IMR-90 (cell line): ENCODE measurements at regions not wholly inside any gene's neighbourhood (a gene's known extent, or its start where the extent isn't known, plus 50 kb on each side); places are given as distances from the start of the nearest gene placed in this dataset.

ENCODE experiments used
- ATAC-seq: fragments of 200-7000 bp; cut with Tn5 transposase; 2 replicates; pipeline ENCODE4 v1.9.1; 2020; ENCODE audit warnings: low read depth, mild to moderate bottlenecking, moderate library complexity
- BruUV-seq: library from RNA; stranded (reverse); fragments of 400-500 nt; replicated peaks from 2 replicates; lab custom pipeline; 2021; lab: Mats Ljungman, UMichigan
- CTCF ChIA-PET: fragments of 300-600 bp; formaldehyde crosslinking; extraction: SDS; loops from one replicate; lab custom pipeline; 2021; ENCODE audit warnings: antibody characterized with exemption; lab: Yijun Ruan, JAX
- POLR2A ChIA-PET: fragments of 300-600 bp; sonication (Branson Sonifier 250); formaldehyde crosslinking; loops from one replicate; lab custom pipeline; 2022; ENCODE audit warnings: antibody characterized with exemption; ENCODE audit not compliant: unreplicated experiment; lab: Charles Lee
- DNase-seq: peaks from one replicate; pipeline ENCODE4 v3.0.0; 2013
- H2AFZ ChIP-seq: replicated peaks from 2 replicates; pipeline ENCODE3; 2013; ENCODE audit warnings: low read length, mild to moderate bottlenecking; ENCODE audit not compliant: poor library complexity
- H2AK5ac ChIP-seq: 2 replicates; pipeline ENCODE4 v1.6.1; 2013; ENCODE audit warnings: low read depth, low read length, inconsistent platforms
- H2AK9ac ChIP-seq: replicated peaks from 2 replicates; pipeline ENCODE3; 2013; ENCODE audit warnings: mild to moderate bottlenecking, low read depth, low read length, moderate library complexity; ENCODE audit not compliant: poor library complexity
- H2BK120ac ChIP-seq: 2 replicates; pipeline ENCODE4 v1.6.1; 2013; ENCODE audit warnings: low read depth, low read length, inconsistent platforms
- H2BK15ac ChIP-seq: 3 replicates; pipeline ENCODE4 v1.6.1; 2013; ENCODE audit warnings: low read depth, low read length, inconsistent platforms
- H2BK20ac ChIP-seq: 2 replicates; pipeline ENCODE4 v1.6.1; 2013; ENCODE audit warnings: low read depth, mild to moderate bottlenecking, inconsistent platforms, low read length, moderate library complexity
- H2BK5ac ChIP-seq: 2 replicates; pipeline ENCODE4 v1.6.1; 2013; ENCODE audit warnings: mild to moderate bottlenecking, low read depth, low read length, inconsistent platforms; ENCODE audit not compliant: poor library complexity, severe bottlenecking
- H3K14ac ChIP-seq: replicated peaks from 2 replicates; pipeline ENCODE4 v1.6.1; 2013; ENCODE audit warnings: low read depth, low read length, inconsistent platforms
- H3K18ac ChIP-seq: 2 replicates; pipeline ENCODE4 v1.6.1; 2013; ENCODE audit warnings: low read depth, low read length, control low read depth
- H3K23ac ChIP-seq: 2 replicates; pipeline ENCODE4 v1.6.1; 2013; ENCODE audit warnings: low read depth, low read length, inconsistent platforms
- H3K27ac ChIP-seq: 2 replicates; pipeline ENCODE4 v1.5.1; 2013; ENCODE audit warnings: mild to moderate bottlenecking, control low read depth, low read length; ENCODE audit not compliant: insufficient read depth
- H3K27me3 ChIP-seq: 2 replicates; pipeline ENCODE4 v1.6.1; 2013; ENCODE audit warnings: low read length; ENCODE audit not compliant: control insufficient read depth, insufficient read depth
- H3K36me3 ChIP-seq: 2 replicates; pipeline ENCODE4 v1.6.1; 2013; ENCODE audit warnings: low read length, mixed read lengths; ENCODE audit not compliant: control insufficient read depth, insufficient read depth
- H3K4ac ChIP-seq: 2 replicates; pipeline ENCODE4 v1.6.1; 2013; ENCODE audit warnings: low read depth, low read length, inconsistent platforms
- H3K4me1 ChIP-seq: 2 replicates; pipeline ENCODE4 v1.6.1; 2013; ENCODE audit warnings: low read length, mixed read lengths; ENCODE audit not compliant: control insufficient read depth, insufficient read depth
- H3K4me2 ChIP-seq: 2 replicates; pipeline ENCODE4 v1.6.1; 2013; ENCODE audit warnings: low read depth, mild to moderate bottlenecking, control low read depth, low read length, moderate library complexity
- H3K4me3 ChIP-seq: 2 replicates; pipeline ENCODE4 v1.5.1; 2013; ENCODE audit warnings: low read depth, mild to moderate bottlenecking, control low read depth, low read length, moderate library complexity; ENCODE audit not compliant: insufficient read depth
- H3K56ac ChIP-seq: 2 replicates; pipeline ENCODE4 v1.6.1; 2013; ENCODE audit warnings: low read length, inconsistent platforms; ENCODE audit not compliant: insufficient read depth; ENCODE audit errors: extremely low read depth
- H3K79me1 ChIP-seq, 2 experiments: 2 replicates each; pipeline ENCODE4 v1.6.1; 2013; ENCODE audit warnings: low read length in 2 of 2, inconsistent platforms in 1 of 2, low read depth in 1 of 2
- H3K9ac ChIP-seq: 2 replicates; pipeline ENCODE4 v1.6.1; 2013; ENCODE audit warnings: low read depth, low read length, control low read depth
- H3K9me1 ChIP-seq: 2 replicates; pipeline ENCODE4 v1.6.1; 2013; ENCODE audit warnings: low read length, inconsistent platforms; ENCODE audit not compliant: insufficient read depth
- H3K9me3 ChIP-seq: 2 replicates; pipeline ENCODE4 v1.6.1; 2013; ENCODE audit warnings: low read length; ENCODE audit not compliant: control insufficient read depth, insufficient read depth
- H4K20me1 ChIP-seq: 2 replicates; pipeline ENCODE4 v1.6.1; 2013; ENCODE audit warnings: low read length, inconsistent platforms; ENCODE audit not compliant: insufficient read depth
- H4K5ac ChIP-seq: 2 replicates; pipeline ENCODE4 v1.6.1; 2013; ENCODE audit warnings: mild to moderate bottlenecking, low read depth, low read length, control low read depth
- H4K8ac ChIP-seq, 2 experiments: 2 replicates each; pipeline ENCODE4 v1.6.1; 2013; ENCODE audit warnings: low read depth in 2 of 2, low read length in 2 of 2, control low read depth in 1 of 2, inconsistent platforms in 1 of 2
- H4K91ac ChIP-seq: 2 replicates; pipeline ENCODE4 v1.6.1; 2013; ENCODE audit warnings: low read depth, low read length, inconsistent platforms; ENCODE audit not compliant: insufficient read depth
- BHLHE40 ChIP-seq: fragments of 150-350 bp; IDR thresholded peaks from 2 replicates; pipeline ENCODE4 v1.6.1; 2016; ENCODE audit warnings: mild to moderate bottlenecking, low read depth, low read length
- CEBPB ChIP-seq: IDR thresholded peaks from 2 replicates; pipeline ENCODE4 v1.6.1; 2012; ENCODE audit warnings: low read depth, low read length, improper control_type of control experiment
- CHD1 ChIP-seq: IDR thresholded peaks from 2 replicates; pipeline ENCODE4 v1.6.1; 2012; ENCODE audit warnings: low read depth, low read length, improper control_type of control experiment
- FOS ChIP-seq: fragments of 150-350 bp; IDR thresholded peaks from 2 replicates; pipeline ENCODE4 v1.6.1; 2016; ENCODE audit warnings: low read depth, low read length
- MAFK ChIP-seq: IDR thresholded peaks from 2 replicates; pipeline ENCODE4 v1.6.1; 2012; ENCODE audit warnings: low read depth, low read length, improper control_type of control experiment
- MAZ ChIP-seq: IDR thresholded peaks from 2 replicates; pipeline ENCODE4 v1.6.1; 2012; ENCODE audit warnings: low read depth, mild to moderate bottlenecking, low read length, improper control_type of control experiment, moderate library complexity, borderline replicate concordance
- MXI1 ChIP-seq: IDR thresholded peaks from 2 replicates; pipeline ENCODE4 v1.6.1; 2012; ENCODE audit warnings: low read depth, mild to moderate bottlenecking, low read length, moderate library complexity, borderline replicate concordance
- NFE2L2 ChIP-seq: fragments of 150-350 bp; IDR thresholded peaks from 2 replicates; pipeline ENCODE4 v1.6.1; 2016; ENCODE audit warnings: low read depth, mild to moderate bottlenecking, low read length
- POLR2A ChIP-seq: IDR thresholded peaks from 2 replicates; pipeline ENCODE4 v1.6.1; 2012; ENCODE audit warnings: mild to moderate bottlenecking, low read depth, low read length
- RAD21 ChIP-seq: IDR thresholded peaks from 2 replicates; pipeline ENCODE4 v1.6.1; 2012; ENCODE audit warnings: low read length, improper control_type of control experiment
- RCOR1 ChIP-seq: IDR thresholded peaks from 2 replicates; pipeline ENCODE4 v1.6.1; 2012; ENCODE audit warnings: mild to moderate bottlenecking, low read length, improper control_type of control experiment; ENCODE audit not compliant: insufficient replicate concordance
- RFX5 ChIP-seq: IDR thresholded peaks from 2 replicates; pipeline ENCODE4 v1.8.0; 2012; ENCODE audit warnings: low read depth, mild to moderate bottlenecking, low read length, moderate library complexity
- SMC3 ChIP-seq: fragments of 150-350 bp; IDR thresholded peaks from 2 replicates; pipeline ENCODE4 v1.6.1; 2016; ENCODE audit warnings: low read depth, mild to moderate bottlenecking, antibody characterized with exemption, low read length, moderate library complexity
- USF2 ChIP-seq: fragments of 150-350 bp; IDR thresholded peaks from 2 replicates; pipeline ENCODE4 v1.6.1; 2017; ENCODE audit warnings: mild to moderate bottlenecking, antibody characterized with exemption, low read length, low read depth
- WGBS, 2 experiments: methylation state at CpG; one replicate each; pipeline versions ENCODE4 v1.1.5 to v1.1.7; 2013; ENCODE audit warnings: missing lambda C conversion rate in 2 of 2; ENCODE audit not compliant: insufficient read length in 1 of 2; ENCODE audit errors: extremely low coverage in 2 of 2; 5-methylcytosine and 5-hydroxymethylcytosine counted together
- dilution Hi-C: fragments of 300-500 bp; cut with HindIII; formaldehyde crosslinking; loops from one replicate; pipeline ENCODE4 v1.14.3; 2018; ENCODE audit warnings: low sequenced_read_pairs; ENCODE audit not compliant: unreplicated experiment
- in situ Hi-C: fragments of 300-500 bp; cut with MboI; formaldehyde crosslinking; loops from 3 replicates; pipeline ENCODE4 v1.14.3; 2019; ENCODE audit warnings: low sequenced_read_pairs, inconsistent platforms, mixed read lengths
- intact Hi-C: fragments of 100-400 bp; cut with micrococcal nuclease; formaldehyde crosslinking; loops from 2 replicates; pipeline ENCODE4 v1.10.0; 2022
- TF ChIP-seq, protein P1 (sequence below): conservative IDR thresholded peaks from 2 replicates; pipeline ENCODE4 v1.5.1; 2012; ENCODE audit warnings: mild to moderate bottlenecking, low read depth, low read length, improper control_type of control experiment
- TF ChIP-seq, protein P2 (sequence below): fragments of 150-350 bp; IDR thresholded peaks from 2 replicates; pipeline ENCODE4 v1.6.1; 2016; ENCODE audit warnings: low read depth, mild to moderate bottlenecking, low read length, moderate library complexity, borderline replicate concordance

- POLR2A ChIA-PET, result interaction anchor here (0.7 kb wide), 1 partner anchor 397 kb away, joined by 3 read pairs; no protein-coding TSS in a partner anchor
Measured at GRCh38 chr2:9739531-9739964, 103.7 kb upstream of the TAF1B start.

More at GRCh38 chr2:9739531-9739964, 103.7 kb upstream of the TAF1B start:
- H3K14ac ChIP-seq, result peak overlapping the region; percentile 80; the same call in 1 of the 2 replicates
- CTCF ChIA-PET, result no interaction called here
- peaks cover 3% of the 10 kb centered on the region; the same call in 1 of the 2 replicates for H3K4me1 ChIP-seq
- H4K91ac ChIP-seq, result 0 out of 2 replicates have a peak overlapping the region, but pooled peaks have one; percentile 58
- no peaks in the 10 kb centered on the region for H4K20me1 ChIP-seq
- peak overlapping the region; percentile 67; the same call in 1 of the 2 replicates for H2BK120ac ChIP-seq
- TF ChIP-seq NFE2L2 (no peak), FOS (no peak), MAFK (no peak), RAD21 (no peak), MXI1 (no peak), USF2 (no peak), CHD1 (no peak), BHLHE40 (no peak), MAZ (no peak), SMC3 (no peak), RCOR1 (no peak), CEBPB (no peak), POLR2A (no peak), RFX5 (no peak)
- TF ChIP-seq, protein P1, sequence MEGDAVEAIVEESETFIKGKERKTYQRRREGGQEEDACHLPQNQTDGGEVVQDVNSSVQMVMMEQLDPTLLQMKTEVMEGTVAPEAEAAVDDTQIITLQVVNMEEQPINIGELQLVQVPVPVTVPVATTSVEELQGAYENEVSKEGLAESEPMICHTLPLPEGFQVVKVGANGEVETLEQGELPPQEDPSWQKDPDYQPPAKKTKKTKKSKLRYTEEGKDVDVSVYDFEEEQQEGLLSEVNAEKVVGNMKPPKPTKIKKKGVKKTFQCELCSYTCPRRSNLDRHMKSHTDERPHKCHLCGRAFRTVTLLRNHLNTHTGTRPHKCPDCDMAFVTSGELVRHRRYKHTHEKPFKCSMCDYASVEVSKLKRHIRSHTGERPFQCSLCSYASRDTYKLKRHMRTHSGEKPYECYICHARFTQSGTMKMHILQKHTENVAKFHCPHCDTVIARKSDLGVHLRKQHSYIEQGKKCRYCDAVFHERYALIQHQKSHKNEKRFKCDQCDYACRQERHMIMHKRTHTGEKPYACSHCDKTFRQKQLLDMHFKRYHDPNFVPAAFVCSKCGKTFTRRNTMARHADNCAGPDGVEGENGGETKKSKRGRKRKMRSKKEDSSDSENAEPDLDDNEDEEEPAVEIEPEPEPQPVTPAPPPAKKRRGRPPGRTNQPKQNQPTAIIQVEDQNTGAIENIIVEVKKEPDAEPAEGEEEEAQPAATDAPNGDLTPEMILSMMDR, result no peak
- TF ChIP-seq, protein P2, sequence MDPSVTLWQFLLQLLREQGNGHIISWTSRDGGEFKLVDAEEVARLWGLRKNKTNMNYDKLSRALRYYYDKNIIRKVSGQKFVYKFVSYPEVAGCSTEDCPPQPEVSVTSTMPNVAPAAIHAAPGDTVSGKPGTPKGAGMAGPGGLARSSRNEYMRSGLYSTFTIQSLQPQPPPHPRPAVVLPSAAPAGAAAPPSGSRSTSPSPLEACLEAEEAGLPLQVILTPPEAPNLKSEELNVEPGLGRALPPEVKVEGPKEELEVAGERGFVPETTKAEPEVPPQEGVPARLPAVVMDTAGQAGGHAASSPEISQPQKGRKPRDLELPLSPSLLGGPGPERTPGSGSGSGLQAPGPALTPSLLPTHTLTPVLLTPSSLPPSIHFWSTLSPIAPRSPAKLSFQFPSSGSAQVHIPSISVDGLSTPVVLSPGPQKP, result no peak
- H3K9ac ChIP-seq, result no peak overlapping the region
- intact Hi-C loops, result loop anchor here (5.0 kb wide), 1 partner anchor 107 kb away; the partner anchor contains the start of gene YWHAQ
- H3K4ac ChIP-seq, result peak overlapping the region; percentile 64
- H3K9me3 ChIP-seq, result peaks cover 3% of the 10 kb centered on the region; the same call in 1 of the 2 replicates
- 0 out of 2 replicates have a peak, but pooled peaks cover 3% of the 10 kb centered on the region for H3K9me1 ChIP-seq
- 0 out of 2 replicates have a peak overlapping the region, but pooled peaks have one; percentile 72 for H3K23ac ChIP-seq
- H3K56ac ChIP-seq, result no peak overlapping the region
- no peak overlapping the region for H3K18ac ChIP-seq
- H3K36me3 ChIP-seq, result no peaks in the 10 kb centered on the region
- dilution Hi-C loops, result no loop called here
- ATAC-seq (no peak), DNase-seq (no peak)
- no peak overlapping the region for H3K4me2 ChIP-seq
- peak overlapping the region; percentile 45 for H2AK9ac ChIP-seq
- 39% methylated on average over 9 of the region's 23 CpGs; no CpG with 5 or more reads in 1 of the 2 experiments for WGBS, 2 experiments
- peak overlapping the region; percentile 50 to 52; a peak in 2 of 4 replicates for H4K8ac ChIP-seq
- no peak overlapping the region for H2AK5ac ChIP-seq
- no peak overlapping the region for H3K4me3 ChIP-seq
- no peak overlapping the region for H3K27ac ChIP-seq
- BruUV-seq, result no TSS peak
- no peak overlapping the region for H2BK15ac ChIP-seq
- in situ Hi-C loops, result no loop called here
- peak overlapping the region; percentile 90 for H2AFZ ChIP-seq
- H2BK5ac ChIP-seq, result no peak overlapping the region
- no peak overlapping the region for H2BK20ac ChIP-seq
- no peaks in the 10 kb centered on the region for H3K79me1 ChIP-seq
- H4K5ac ChIP-seq, result no peak overlapping the region; the same call in 1 of the 2 replicates
- peaks cover 14% of the 10 kb centered on the region for H3K27me3 ChIP-seq
